22Rv1 (cell line): ENCODE measurements at regions not wholly inside any gene's neighbourhood (a gene's known extent, or its start where the extent isn't known, plus 50 kb on each side); places are given as distances from the start of the nearest gene placed in this dataset.

ENCODE experiments used
- ZFX ChIP-seq: fragments of 450-650 bp; IDR thresholded peaks from 2 replicates; pipeline ENCODE4 v1.6.1; 2017; ENCODE audit warnings: antibody characterized with exemption, borderline replicate concordance
- TF ChIP-seq, protein P1 (sequence below): fragments of 450-650 bp; IDR thresholded peaks from 2 replicates; pipeline ENCODE4 v1.5.1; 2017; ENCODE audit warnings: mild to moderate bottlenecking

DNA sequence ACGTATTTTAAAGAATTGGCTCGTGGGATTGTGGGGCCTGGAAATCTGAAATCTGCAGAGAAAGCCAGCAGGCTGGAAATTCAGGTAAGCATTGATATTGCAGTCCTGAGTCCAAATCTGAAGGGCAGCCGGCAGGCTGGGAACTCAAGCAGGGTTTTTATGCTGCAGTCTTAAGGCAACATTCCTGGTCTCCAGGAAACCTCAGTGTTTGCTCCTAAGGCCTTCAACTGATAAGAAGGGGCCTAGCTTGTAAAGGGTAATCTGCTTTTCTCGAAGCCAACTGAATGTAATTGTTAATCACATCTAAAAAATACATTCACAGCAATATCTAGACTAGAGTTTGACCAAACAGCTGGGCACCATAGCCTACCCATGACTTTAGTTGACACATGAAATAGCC is 154.4 kb downstream of the EFNB2 start:
- TF ChIP-seq, protein P1, sequence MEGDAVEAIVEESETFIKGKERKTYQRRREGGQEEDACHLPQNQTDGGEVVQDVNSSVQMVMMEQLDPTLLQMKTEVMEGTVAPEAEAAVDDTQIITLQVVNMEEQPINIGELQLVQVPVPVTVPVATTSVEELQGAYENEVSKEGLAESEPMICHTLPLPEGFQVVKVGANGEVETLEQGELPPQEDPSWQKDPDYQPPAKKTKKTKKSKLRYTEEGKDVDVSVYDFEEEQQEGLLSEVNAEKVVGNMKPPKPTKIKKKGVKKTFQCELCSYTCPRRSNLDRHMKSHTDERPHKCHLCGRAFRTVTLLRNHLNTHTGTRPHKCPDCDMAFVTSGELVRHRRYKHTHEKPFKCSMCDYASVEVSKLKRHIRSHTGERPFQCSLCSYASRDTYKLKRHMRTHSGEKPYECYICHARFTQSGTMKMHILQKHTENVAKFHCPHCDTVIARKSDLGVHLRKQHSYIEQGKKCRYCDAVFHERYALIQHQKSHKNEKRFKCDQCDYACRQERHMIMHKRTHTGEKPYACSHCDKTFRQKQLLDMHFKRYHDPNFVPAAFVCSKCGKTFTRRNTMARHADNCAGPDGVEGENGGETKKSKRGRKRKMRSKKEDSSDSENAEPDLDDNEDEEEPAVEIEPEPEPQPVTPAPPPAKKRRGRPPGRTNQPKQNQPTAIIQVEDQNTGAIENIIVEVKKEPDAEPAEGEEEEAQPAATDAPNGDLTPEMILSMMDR = no peak
- no peak for TF ChIP-seq ZFX
